Nephron progenitor cell (in vitro differentiated cells): ENCODE measurements at regions not wholly inside any gene's neighbourhood (a gene's known extent, or its start where the extent isn't known, plus 50 kb on each side); places are given as distances from the start of the nearest gene placed in this dataset.

Experiments used
- DNase-seq: peaks from one replicate; pipeline ENCODE4 v3.0.0; 2021
- H3K27ac Mint-ChIP-seq: 2 replicates; pipeline ENCODE4 v1.8.0; 2021; ENCODE audit warnings: mild to moderate bottlenecking, moderate library complexity, mixed read lengths
- H3K27me3 Mint-ChIP-seq: 2 replicates; pipeline ENCODE4 v1.8.0; 2021; ENCODE audit warnings: mild to moderate bottlenecking, low read depth, mixed read lengths; ENCODE audit not compliant: poor library complexity
- H3K36me3 Mint-ChIP-seq: 2 replicates; pipeline ENCODE4 v1.8.0; 2021; ENCODE audit warnings: low read depth, mixed read lengths
- H3K4me1 Mint-ChIP-seq: 2 replicates; pipeline ENCODE4 v1.8.0; 2021; ENCODE audit warnings: mixed read lengths
- H3K4me3 Mint-ChIP-seq: 2 replicates; pipeline ENCODE4 v1.8.0; 2021; ENCODE audit warnings: mild to moderate bottlenecking, moderate library complexity, mixed read lengths
- H3K9me3 Mint-ChIP-seq: 2 replicates; pipeline ENCODE4 v1.8.0; 2021; ENCODE audit warnings: mild to moderate bottlenecking, moderate library complexity, mixed read lengths
- CTCF ChIP-seq: fragments of 200-600 bp; sonication (generic); IDR thresholded peaks from 2 replicates; pipeline ENCODE4 v1.5.0; 2021; ENCODE audit warnings: antibody characterized with exemption

GRCh38 chr2:116580209-116580608 is 1234.3 kb upstream of the DDX18 start:
- Mint-ChIP-seq H3K4me1 (no peaks in the 10 kb centered on the region), H3K36me3 (no peaks in the 10 kb centered on the region), H3K27ac (no peak overlapping the region), H3K9me3 (peaks cover 2% of the 10 kb centered on the region), H3K27me3 (peaks cover 6% of the 10 kb centered on the region), H3K4me3 (no peak overlapping the region)
- no peak for TF ChIP-seq CTCF
- DNase-seq: no peak

- H3K36me3 Mint-ChIP-seq: no peaks in the 10 kb centered on the region
- H3K9me3 Mint-ChIP-seq: no peaks in the 10 kb centered on the region
- no peak overlapping the region for H3K4me3 Mint-ChIP-seq
- H3K27me3 Mint-ChIP-seq: peaks cover 3% of the 10 kb centered on the region
- no peak overlapping the region for H3K27ac Mint-ChIP-seq
- no peak for DNase-seq
- H3K4me1 Mint-ChIP-seq: peaks cover 6% of the 10 kb centered on the region
- no peak for TF ChIP-seq CTCF
Observed at GRCh38 chr2:116582850-116583249, 1231.6 kb upstream of the DDX18 start.

GRCh38 chr2:116585669-116586327 is 1228.7 kb upstream of the DDX18 start:
- Mint-ChIP-seq H3K27me3 (peaks cover 6% of the 10 kb centered on the region), H3K27ac (no peak overlapping the region), H3K36me3 (no peaks in the 10 kb centered on the region), H3K4me3 (no peak overlapping the region), H3K4me1 (peaks cover 6% of the 10 kb centered on the region), H3K9me3 (peaks cover 13% of the 10 kb centered on the region)
- DNase-seq: no peak
- no peak for TF ChIP-seq CTCF

- Mint-ChIP-seq H3K4me3 (no peak overlapping the region), H3K4me1 (peaks cover 6% of the 10 kb centered on the region), H3K36me3 (no peaks in the 10 kb centered on the region), H3K9me3 (peaks cover 13% of the 10 kb centered on the region), H3K27ac (no peak overlapping the region), H3K27me3 (peaks cover 6% of the 10 kb centered on the region)
- DNase-seq: no peak
- no peak for TF ChIP-seq CTCF
Observed at GRCh38 chr2:116586328-116586689, 1228.2 kb upstream of the DDX18 start.
